GM06990 (cell line): ENCODE measurements at regions not wholly inside any gene's neighbourhood (a gene's known extent, or its start where the extent isn't known, plus 50 kb on each side); places are given as distances from the start of the nearest gene placed in this dataset.

Source experiments
- DNase-seq: peaks from one replicate; pipeline ENCODE4 v3.0.0-alpha.2; 2011; ENCODE audit not compliant: insufficient read length; ENCODE audit errors: extremely low read depth
- H3K27me3 ChIP-seq: replicated peaks from 2 replicates; pipeline ENCODE4 v1.6.0; 2011; ENCODE audit warnings: low read length; ENCODE audit not compliant: control insufficient read depth, insufficient read depth
- H3K36me3 ChIP-seq: 2 replicates; pipeline ENCODE4 v1.5.1; 2011; ENCODE audit warnings: low read length; ENCODE audit not compliant: control insufficient read depth, insufficient read depth
- H3K4me3 ChIP-seq: replicated peaks from 2 replicates; pipeline ENCODE4 v1.5.1; 2011; ENCODE audit warnings: low read depth, mild to moderate bottlenecking, control low read depth, low read length
- TF ChIP-seq, protein P1 (sequence below): IDR thresholded peaks from 2 replicates; pipeline ENCODE4 v1.5.1; 2011; ENCODE audit warnings: low read length, control low read depth, mild to moderate bottlenecking, inconsistent platforms; ENCODE audit not compliant: insufficient read depth, poor library complexity, severe bottlenecking

DNA sequence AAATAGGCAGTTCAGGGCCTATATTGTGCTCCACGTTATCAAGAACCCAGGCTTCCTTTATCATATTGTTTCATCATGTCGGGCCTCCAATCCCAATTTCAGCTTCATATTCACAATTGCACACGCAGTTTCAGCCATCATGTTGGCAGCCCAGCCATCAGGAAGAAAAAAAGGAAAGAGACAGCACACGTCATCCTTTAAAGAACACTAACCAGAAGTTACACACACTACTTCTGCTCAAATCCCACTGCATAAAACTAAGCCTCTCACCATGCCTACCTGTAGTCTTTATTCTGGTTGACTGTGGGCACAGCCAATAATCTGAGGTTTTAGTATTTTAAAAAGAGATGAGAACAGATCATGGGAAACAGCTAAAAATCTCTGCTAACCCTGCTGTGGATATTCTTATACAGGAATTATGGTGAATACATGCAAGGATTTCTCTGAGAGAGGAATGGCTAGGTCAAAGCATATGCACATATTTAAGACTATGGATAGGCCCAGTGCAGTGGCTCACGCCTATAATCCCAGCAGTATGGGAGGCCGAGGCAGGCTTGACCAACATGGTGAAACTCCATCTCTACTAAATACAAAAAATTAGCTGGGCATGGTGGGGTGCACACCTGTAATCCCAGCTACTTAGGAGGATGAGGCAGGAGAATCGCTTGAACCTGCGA, 534.4 kb downstream of the ETV1 start:
- H3K4me3 ChIP-seq, result no peak overlapping the region
- H3K27me3 ChIP-seq, result no peaks in the 10 kb centered on the region
- DNase-seq, result no peak
- no peaks in the 10 kb centered on the region for H3K36me3 ChIP-seq
- TF ChIP-seq, protein P1, sequence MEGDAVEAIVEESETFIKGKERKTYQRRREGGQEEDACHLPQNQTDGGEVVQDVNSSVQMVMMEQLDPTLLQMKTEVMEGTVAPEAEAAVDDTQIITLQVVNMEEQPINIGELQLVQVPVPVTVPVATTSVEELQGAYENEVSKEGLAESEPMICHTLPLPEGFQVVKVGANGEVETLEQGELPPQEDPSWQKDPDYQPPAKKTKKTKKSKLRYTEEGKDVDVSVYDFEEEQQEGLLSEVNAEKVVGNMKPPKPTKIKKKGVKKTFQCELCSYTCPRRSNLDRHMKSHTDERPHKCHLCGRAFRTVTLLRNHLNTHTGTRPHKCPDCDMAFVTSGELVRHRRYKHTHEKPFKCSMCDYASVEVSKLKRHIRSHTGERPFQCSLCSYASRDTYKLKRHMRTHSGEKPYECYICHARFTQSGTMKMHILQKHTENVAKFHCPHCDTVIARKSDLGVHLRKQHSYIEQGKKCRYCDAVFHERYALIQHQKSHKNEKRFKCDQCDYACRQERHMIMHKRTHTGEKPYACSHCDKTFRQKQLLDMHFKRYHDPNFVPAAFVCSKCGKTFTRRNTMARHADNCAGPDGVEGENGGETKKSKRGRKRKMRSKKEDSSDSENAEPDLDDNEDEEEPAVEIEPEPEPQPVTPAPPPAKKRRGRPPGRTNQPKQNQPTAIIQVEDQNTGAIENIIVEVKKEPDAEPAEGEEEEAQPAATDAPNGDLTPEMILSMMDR, result no peak

DNA sequence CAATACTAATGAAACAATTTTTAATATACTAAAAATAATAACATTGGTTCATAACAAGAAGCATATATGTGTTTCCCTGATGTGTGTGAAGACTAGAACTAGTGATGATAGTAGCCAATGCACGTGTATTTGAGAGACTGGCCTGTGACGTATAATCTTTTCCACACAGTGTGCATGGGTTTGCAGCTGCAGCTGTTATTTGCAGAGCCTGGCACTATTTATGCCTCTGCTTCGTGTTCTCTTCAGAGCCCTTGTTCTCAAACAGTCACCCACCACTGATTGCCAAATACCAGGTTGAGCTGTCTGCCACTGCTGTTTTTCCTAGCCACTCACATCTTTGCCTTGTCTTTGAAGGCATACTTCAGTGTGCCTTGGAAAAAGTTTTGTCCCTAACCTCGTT, 531.7 kb downstream of the ETV1 start:
- TF ChIP-seq, protein P1, result no peak

DNA sequence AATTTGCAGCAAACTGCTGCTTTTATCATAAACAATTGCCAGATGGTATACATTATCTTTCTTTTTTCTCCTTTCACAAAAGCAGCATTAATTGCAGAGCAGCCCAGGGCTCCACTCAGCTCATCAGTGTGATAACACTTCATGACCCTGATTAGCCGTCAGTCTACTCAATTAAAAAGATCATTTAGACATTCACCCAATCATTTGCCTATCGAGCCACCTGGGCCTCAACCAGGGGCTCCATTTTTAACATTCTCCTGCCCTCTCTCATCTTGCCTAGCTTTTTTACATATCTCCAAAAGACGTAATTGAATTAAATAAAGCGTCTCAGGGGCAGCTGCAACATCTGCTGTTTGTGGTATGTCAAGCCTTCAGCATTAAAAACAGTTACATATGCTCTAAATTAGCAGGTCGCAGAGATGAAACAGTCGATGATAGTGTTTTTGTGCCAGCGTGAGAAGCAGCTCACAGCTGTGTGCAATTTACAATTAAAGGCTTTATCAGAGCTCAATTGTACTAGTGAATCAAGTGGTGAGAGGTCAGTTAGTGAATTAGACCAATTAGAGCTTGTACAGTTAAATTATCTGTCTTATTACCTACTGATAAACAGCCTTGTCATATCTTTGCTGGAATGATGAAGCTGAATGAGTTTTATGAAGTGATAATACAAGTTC, 522.5 kb downstream of the ETV1 start:
- Histone ChIP-seq H3K4me3 (no peak overlapping the region), H3K36me3 (no peaks in the 10 kb centered on the region), H3K27me3 (no peaks in the 10 kb centered on the region)
- DNase-seq, result no peak
- TF ChIP-seq, protein P1, result no peak

More for the DNA sequence above, 531.7 kb downstream of the ETV1 start:
- no peak overlapping the region for H3K4me3 ChIP-seq
- DNase-seq, result no peak
- no peaks in the 10 kb centered on the region for H3K36me3 ChIP-seq
- H3K27me3 ChIP-seq, result no peaks in the 10 kb centered on the region

DNA sequence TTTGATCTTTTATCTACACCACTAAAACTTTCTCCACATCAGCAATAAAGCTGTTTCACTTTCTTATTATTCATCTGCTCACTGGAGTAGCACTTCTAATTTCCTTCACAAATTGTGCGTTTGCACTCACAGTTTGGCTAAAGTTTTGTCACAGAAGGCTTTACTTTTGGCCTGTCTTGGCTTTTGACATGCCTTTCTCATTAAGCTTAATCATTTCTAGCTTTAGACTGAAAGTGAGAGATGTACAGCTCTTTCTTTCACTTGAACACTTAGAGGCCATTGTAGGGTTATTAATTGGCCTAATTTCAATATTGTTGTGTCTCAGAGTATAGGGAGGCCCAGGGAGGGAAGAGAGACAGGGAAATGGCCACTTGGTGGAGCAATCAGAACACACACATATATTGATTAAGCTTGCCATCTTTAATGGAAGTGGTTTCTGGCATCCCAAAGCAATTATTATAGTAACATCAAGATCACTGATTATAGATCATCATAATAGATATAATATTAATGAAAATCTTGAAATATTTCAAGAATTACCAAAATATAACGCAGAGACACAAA, 512.5 kb downstream of the ETV1 start:
- Histone ChIP-seq H3K4me3 (no peak overlapping the region), H3K36me3 (no peaks in the 10 kb centered on the region), H3K27me3 (no peaks in the 10 kb centered on the region)
- TF ChIP-seq, protein P1, result no peak
- DNase-seq, result no peak

DNA sequence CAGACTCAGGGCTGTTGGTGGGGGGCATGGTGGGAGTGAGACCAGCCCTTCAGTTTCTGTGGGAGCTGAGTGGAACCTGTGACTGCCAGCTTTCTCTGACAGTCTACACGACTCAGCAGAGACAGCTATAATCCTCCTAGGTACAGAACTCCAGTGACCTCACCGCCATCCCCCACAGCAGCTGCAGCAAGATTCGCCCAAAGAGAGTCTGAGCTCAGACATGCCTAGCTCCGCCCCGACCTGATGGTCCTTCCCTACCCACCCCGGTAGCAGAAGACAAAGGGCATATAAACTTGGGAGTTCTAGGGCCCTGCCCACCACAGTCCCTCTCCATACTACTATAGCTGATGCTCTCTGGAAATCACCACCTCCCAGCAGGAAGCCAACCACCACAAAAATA, 500.1 kb downstream of the ETV1 start:
- H3K27me3 ChIP-seq, result no peaks in the 10 kb centered on the region
- H3K36me3 ChIP-seq, result no peaks in the 10 kb centered on the region
- DNase-seq, result no peak
- TF ChIP-seq, protein P1, result no peak
- no peak overlapping the region for H3K4me3 ChIP-seq
